Progenitor cell of endocrine pancreas (in vitro differentiated cells): ENCODE measurements at regions not wholly inside any gene's neighbourhood (a gene's known extent, or its start where the extent isn't known, plus 50 kb on each side); places are given as distances from the start of the nearest gene placed in this dataset.

ENCODE experiments used
- DNase-seq: peaks from one replicate; pipeline ENCODE4 v3.0.0; 2021; ENCODE audit warnings: low spot score; ENCODE audit not compliant: unreplicated experiment
- H3K27ac Mint-ChIP-seq: 2 replicates; pipeline ENCODE4 v1.8.0; 2021; ENCODE audit warnings: mild to moderate bottlenecking, moderate library complexity, mixed read lengths
- H3K27me3 Mint-ChIP-seq: 2 replicates; pipeline ENCODE4 v1.8.0; 2021; ENCODE audit warnings: mixed read lengths
- H3K36me3 Mint-ChIP-seq: 2 replicates; pipeline ENCODE4 v1.8.0; 2022; ENCODE audit warnings: mixed read lengths; ENCODE audit not compliant: insufficient read depth
- H3K4me1 Mint-ChIP-seq: 2 replicates; pipeline ENCODE4 v1.8.0; 2021; ENCODE audit warnings: low read depth, mixed read lengths
- H3K4me3 Mint-ChIP-seq: 2 replicates; pipeline ENCODE4 v1.8.0; 2021; ENCODE audit warnings: low read depth, mild to moderate bottlenecking, moderate library complexity, mixed read lengths
- H3K9me3 Mint-ChIP-seq: 2 replicates; pipeline ENCODE4 v1.8.0; 2021; ENCODE audit warnings: low read depth, mixed read lengths
- TF ChIP-seq, protein P1 (sequence below): fragments of 200-600 bp; sonication (generic); IDR thresholded peaks from one replicate; pipeline ENCODE4 v1.5.0; 2021; ENCODE audit warnings: antibody characterized with exemption, mild to moderate bottlenecking; ENCODE audit not compliant: unreplicated experiment

DNA sequence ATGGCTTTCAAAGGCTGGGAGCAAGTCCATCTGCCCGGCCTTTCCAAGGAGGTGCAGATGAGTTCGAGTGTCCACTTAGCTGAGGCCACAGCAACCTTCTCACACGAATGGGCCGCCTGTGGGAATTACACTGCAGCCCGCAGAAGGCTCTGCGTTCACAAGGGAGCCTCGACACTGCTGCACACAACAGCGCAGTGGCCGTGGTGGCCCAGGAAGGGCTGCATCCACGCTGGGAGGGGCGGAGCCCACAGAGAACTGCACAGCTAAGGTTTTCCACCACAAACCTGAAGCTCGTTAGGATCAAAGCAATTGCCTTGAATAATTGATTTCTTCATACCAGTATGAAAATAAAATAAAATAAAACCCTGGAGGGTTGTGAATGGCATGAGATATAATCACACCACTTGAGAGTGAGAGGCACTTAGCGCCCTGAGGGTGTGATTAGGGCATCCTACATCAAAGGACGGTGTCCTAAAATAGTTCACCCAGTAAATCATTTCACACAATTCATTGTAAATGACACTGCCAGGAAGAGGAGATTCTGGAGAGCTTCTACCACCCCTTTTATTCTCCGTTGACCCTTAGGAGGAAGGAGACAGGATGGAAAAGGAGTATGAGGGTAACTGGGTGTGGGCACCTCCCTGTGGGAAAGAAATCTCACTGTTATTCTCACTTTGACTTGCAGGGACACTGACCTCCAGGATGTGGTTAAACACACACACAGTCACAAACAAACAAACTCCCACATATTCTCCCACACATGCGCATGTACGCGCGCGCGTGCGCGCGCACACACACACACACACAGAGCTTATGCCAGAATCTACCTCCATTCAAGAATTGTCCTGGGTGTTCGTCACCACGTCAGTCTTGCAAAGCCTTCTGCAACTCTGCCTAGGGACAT, 256.6 kb upstream of the ID2 start:
- H3K27me3 Mint-ChIP-seq = no peaks in the 10 kb centered on the region
- peaks cover 2% of the 10 kb centered on the region for H3K9me3 Mint-ChIP-seq
- H3K36me3 Mint-ChIP-seq = no peaks in the 10 kb centered on the region
- H3K4me3 Mint-ChIP-seq = no peak overlapping the region
- no peaks in the 10 kb centered on the region for H3K4me1 Mint-ChIP-seq
- TF ChIP-seq, protein P1, sequence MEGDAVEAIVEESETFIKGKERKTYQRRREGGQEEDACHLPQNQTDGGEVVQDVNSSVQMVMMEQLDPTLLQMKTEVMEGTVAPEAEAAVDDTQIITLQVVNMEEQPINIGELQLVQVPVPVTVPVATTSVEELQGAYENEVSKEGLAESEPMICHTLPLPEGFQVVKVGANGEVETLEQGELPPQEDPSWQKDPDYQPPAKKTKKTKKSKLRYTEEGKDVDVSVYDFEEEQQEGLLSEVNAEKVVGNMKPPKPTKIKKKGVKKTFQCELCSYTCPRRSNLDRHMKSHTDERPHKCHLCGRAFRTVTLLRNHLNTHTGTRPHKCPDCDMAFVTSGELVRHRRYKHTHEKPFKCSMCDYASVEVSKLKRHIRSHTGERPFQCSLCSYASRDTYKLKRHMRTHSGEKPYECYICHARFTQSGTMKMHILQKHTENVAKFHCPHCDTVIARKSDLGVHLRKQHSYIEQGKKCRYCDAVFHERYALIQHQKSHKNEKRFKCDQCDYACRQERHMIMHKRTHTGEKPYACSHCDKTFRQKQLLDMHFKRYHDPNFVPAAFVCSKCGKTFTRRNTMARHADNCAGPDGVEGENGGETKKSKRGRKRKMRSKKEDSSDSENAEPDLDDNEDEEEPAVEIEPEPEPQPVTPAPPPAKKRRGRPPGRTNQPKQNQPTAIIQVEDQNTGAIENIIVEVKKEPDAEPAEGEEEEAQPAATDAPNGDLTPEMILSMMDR = no peak
- no peak overlapping the region for H3K27ac Mint-ChIP-seq
- DNase-seq = no peak

DNA sequence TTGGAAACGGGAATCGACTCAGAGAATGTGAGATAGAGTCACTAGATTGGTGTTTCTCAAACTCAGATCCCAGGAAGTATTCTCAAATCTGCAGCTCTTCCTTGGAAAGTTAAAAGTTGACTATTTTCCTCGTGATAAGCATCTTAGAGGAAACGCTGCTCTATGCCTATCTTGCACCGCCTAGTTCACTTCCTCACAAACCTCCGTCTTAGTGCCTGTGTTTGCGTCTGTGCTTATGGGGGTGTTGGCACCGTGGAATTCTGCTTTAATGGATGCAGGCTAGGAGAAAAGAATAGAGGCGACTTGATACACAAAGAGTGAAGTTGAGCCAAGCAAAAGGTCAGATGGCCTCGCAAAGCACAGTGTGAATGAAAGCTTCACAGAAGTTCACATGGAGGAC, 255.3 kb upstream of the ID2 start:
- Mint-ChIP-seq H3K27ac (no peak overlapping the region), H3K4me3 (no peak overlapping the region), H3K9me3 (peaks cover 2% of the 10 kb centered on the region), H3K4me1 (no peaks in the 10 kb centered on the region), H3K27me3 (no peaks in the 10 kb centered on the region), H3K36me3 (no peaks in the 10 kb centered on the region)
- TF ChIP-seq, protein P1 = no peak
- no peak for DNase-seq

DNA sequence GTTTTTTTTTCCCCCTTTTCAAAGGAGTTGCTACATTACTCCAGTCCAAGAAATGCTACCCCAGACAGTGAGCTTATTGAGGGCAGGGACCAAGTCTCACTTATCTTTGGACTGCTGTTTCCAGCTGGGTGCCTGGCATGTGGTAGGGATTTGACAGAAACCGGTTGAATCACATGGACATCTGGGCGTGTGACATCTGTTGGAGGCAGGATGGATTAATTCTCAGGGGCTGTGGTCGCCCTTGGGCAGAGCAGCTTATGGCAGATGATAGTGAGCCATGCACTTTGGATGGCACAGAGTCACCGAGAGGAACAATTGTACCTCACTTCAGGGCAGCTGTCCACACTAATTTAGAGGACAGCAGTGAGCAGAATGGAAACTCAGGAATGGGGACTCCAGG, 254.6 kb upstream of the ID2 start:
- no peaks in the 10 kb centered on the region for H3K27me3 Mint-ChIP-seq
- no peak overlapping the region for H3K4me3 Mint-ChIP-seq
- H3K27ac Mint-ChIP-seq = no peak overlapping the region
- peaks cover 2% of the 10 kb centered on the region for H3K9me3 Mint-ChIP-seq
- no peaks in the 10 kb centered on the region for H3K4me1 Mint-ChIP-seq
- no peaks in the 10 kb centered on the region for H3K36me3 Mint-ChIP-seq
- DNase-seq = no peak
- TF ChIP-seq, protein P1 = no peak

DNA sequence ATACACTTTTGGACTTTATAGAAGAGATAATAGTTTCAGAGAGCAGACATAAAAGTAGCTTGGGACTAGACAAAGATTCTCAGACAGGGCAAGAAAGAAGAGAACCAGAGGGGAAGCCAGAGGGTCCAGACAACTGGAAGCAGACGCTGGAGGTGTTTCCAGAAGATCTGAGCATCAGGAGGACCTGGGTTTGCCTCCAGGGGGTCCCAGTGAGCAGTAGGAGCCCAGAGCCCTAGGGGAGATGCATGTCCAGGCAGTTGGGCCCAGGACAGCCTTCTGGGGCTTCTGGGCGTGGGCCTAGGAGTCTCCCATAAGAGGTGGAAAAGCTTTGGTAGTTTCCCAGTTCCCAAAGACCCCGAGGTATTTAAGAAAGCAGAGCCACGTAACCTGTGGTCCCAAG, 251.2 kb upstream of the ID2 start:
- no peaks in the 10 kb centered on the region for H3K4me1 Mint-ChIP-seq
- H3K27ac Mint-ChIP-seq = no peak overlapping the region
- no peak overlapping the region for H3K4me3 Mint-ChIP-seq
- H3K27me3 Mint-ChIP-seq = no peaks in the 10 kb centered on the region
- no peaks in the 10 kb centered on the region for H3K36me3 Mint-ChIP-seq
- TF ChIP-seq, protein P1 = no peak
- H3K9me3 Mint-ChIP-seq = peaks cover 2% of the 10 kb centered on the region
- no peak for DNase-seq

DNA sequence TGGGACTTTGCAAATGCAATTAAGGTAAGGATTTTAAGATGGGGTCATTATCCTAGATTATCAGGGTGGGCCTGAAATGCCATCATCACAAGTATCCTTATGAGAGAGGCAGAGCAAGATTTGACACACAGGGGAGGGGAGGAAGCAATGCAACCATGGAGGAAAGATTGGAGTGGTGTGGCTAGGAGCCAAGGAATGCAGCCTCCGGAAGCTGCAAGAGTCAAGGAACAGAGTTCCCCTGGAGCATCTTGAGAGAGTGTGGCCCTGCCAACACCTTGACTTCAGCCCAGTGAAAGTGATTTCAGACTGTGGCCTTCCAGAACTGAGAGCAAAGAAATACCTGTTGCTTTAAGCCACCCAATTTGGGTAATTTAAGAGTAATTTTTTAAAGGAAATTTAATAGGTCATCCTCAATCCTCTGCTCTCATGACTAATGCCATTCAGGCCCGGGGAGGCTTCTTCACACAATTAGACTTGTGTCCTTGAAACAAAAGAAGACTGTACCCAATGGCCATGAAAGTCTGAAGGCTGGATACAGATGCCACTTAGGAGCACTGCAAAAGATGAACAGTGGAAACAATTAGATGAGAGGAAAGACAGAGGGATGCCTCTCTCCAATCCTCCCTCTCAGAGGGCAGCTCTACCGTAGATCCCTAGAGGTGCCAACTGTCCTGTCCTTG, 250.3 kb upstream of the ID2 start:
- Mint-ChIP-seq H3K4me3 (no peak overlapping the region), H3K27ac (no peak overlapping the region), H3K4me1 (no peaks in the 10 kb centered on the region), H3K9me3 (peaks cover 2% of the 10 kb centered on the region), H3K27me3 (no peaks in the 10 kb centered on the region), H3K36me3 (no peaks in the 10 kb centered on the region)
- DNase-seq = no peak
- TF ChIP-seq, protein P1 = no peak
